WTC11 (cell line): ENCODE measurements at regions not wholly inside any gene's neighbourhood (a gene's known extent, or its start where the extent isn't known, plus 50 kb on each side); places are given as distances from the start of the nearest gene placed in this dataset.

Experiments
- ATAC-seq: fragments of 200-7000 bp; cut with Tn5 transposase; 2 replicates; pipeline ENCODE4 v1.10.0; 2021; ENCODE audit warnings: mild to moderate bottlenecking, moderate library complexity
- CTCF ChIA-PET: fragments of 300-600 bp; sonication (Branson Sonifier 250); formaldehyde crosslinking; loops from one replicate; lab custom pipeline; 2021; ENCODE audit warnings: antibody characterized with exemption; lab: Charles Lee
- POLR2A ChIA-PET: fragments of 350-600 bp; sonication (Branson Sonifier 250); formaldehyde crosslinking; loops from one replicate; lab custom pipeline; 2021; ENCODE audit warnings: antibody characterized with exemption; lab: Charles Lee
- DNase-seq: peaks from one replicate; pipeline ENCODE4 v3.0.0; 2021; ENCODE audit warnings: low spot score
- H3K27ac Mint-ChIP-seq: 2 replicates; pipeline ENCODE4 v1.8.0; 2021; ENCODE audit warnings: mixed read lengths
- H3K27me3 Mint-ChIP-seq: 2 replicates; pipeline ENCODE4 v1.8.0; 2021; ENCODE audit warnings: low read depth, mild to moderate bottlenecking, moderate library complexity, mixed read lengths
- H3K36me3 Mint-ChIP-seq: 2 replicates; pipeline ENCODE4 v1.8.0; 2021; ENCODE audit warnings: mixed read lengths
- H3K4me1 Mint-ChIP-seq: 2 replicates; pipeline ENCODE4 v1.8.0; 2022; ENCODE audit warnings: mixed read lengths
- H3K4me3 Mint-ChIP-seq: 2 replicates; pipeline ENCODE4 v1.8.0; 2021; ENCODE audit warnings: mild to moderate bottlenecking, moderate library complexity, mixed read lengths
- H3K9me3 Mint-ChIP-seq: 2 replicates; pipeline ENCODE4 v1.8.0; 2021; ENCODE audit warnings: mixed read lengths
- ARID4B ChIP-seq: sonication (generic); formaldehyde crosslinking; IDR thresholded peaks from 2 replicates; pipeline ENCODE4 v1.8.0; 2023; ENCODE audit warnings: missing genetic modification reagents, mild to moderate bottlenecking, borderline replicate concordance
- ATF2 ChIP-seq: sonication (generic); formaldehyde crosslinking; IDR thresholded peaks from 2 replicates; pipeline ENCODE4 v1.8.1; 2022; ENCODE audit warnings: low read depth, missing genetic modification reagents, borderline replicate concordance
- ATF6 ChIP-seq: sonication (generic); formaldehyde crosslinking; IDR thresholded peaks from 2 replicates; pipeline ENCODE4 v1.8.1; 2023; ENCODE audit warnings: mild to moderate bottlenecking, missing genetic modification reagents
- CREM ChIP-seq: sonication (generic); formaldehyde crosslinking; IDR thresholded peaks from 2 replicates; pipeline ENCODE4 v1.8.1; 2022; ENCODE audit warnings: mild to moderate bottlenecking, missing genetic modification reagents, moderate library complexity
- E2F1 ChIP-seq: sonication (generic); formaldehyde crosslinking; IDR thresholded peaks from 2 replicates; pipeline ENCODE4 v1.8.0; 2022; ENCODE audit warnings: mild to moderate bottlenecking, missing genetic modification reagents
- ELF4 ChIP-seq: sonication (generic); formaldehyde crosslinking; IDR thresholded peaks from 2 replicates; pipeline ENCODE4 v1.8.1; 2022; ENCODE audit warnings: low read depth, mild to moderate bottlenecking, moderate library complexity, missing genetic modification reagents
- EMX1 ChIP-seq: fragments of 250-450 bp; sonication (Bioruptor Pico); IDR thresholded peaks from 2 replicates; pipeline ENCODE4 v1.8.0; 2021; ENCODE audit warnings: mild to moderate bottlenecking
- ETV6 ChIP-seq: sonication (generic); formaldehyde crosslinking; IDR thresholded peaks from 2 replicates; pipeline ENCODE4 v1.8.1; 2022; ENCODE audit warnings: mild to moderate bottlenecking, missing genetic modification reagents
- FOXP1 ChIP-seq: sonication (generic); formaldehyde crosslinking; IDR thresholded peaks from 2 replicates; pipeline ENCODE4 v1.8.0; 2022; ENCODE audit warnings: missing genetic modification reagents, mild to moderate bottlenecking, moderate library complexity, borderline replicate concordance
- MXD4 ChIP-seq: fragments of 250-450 bp; sonication (Bioruptor Pico); IDR thresholded peaks from 2 replicates; pipeline ENCODE4 v1.8.0; 2021; ENCODE audit warnings: mild to moderate bottlenecking, moderate library complexity, borderline replicate concordance
- SMAD3 ChIP-seq: sonication (generic); formaldehyde crosslinking; IDR thresholded peaks from 2 replicates; pipeline ENCODE4 v1.8.0; 2022; ENCODE audit warnings: missing genetic modification reagents, mild to moderate bottlenecking, borderline replicate concordance
- SOX15 ChIP-seq: fragments of 250-450 bp; sonication (Bioruptor Pico); IDR thresholded peaks from 2 replicates; pipeline ENCODE4 v1.9.0; 2021; ENCODE audit warnings: mild to moderate bottlenecking
- TEAD1 ChIP-seq: sonication (generic); formaldehyde crosslinking; IDR thresholded peaks from 2 replicates; pipeline ENCODE4 v1.8.0; 2022; ENCODE audit warnings: mild to moderate bottlenecking, missing genetic modification reagents
- ZBTB21 ChIP-seq: sonication (generic); formaldehyde crosslinking; IDR thresholded peaks from 2 replicates; pipeline ENCODE4 v1.8.1; 2023; ENCODE audit warnings: mild to moderate bottlenecking, missing genetic modification reagents, borderline replicate concordance
- ZNF219 ChIP-seq: sonication (generic); formaldehyde crosslinking; IDR thresholded peaks from 2 replicates; pipeline ENCODE4 v1.8.0; 2023; ENCODE audit warnings: missing genetic modification reagents, mild to moderate bottlenecking, borderline replicate concordance
- ZNF232 ChIP-seq: sonication (generic); formaldehyde crosslinking; IDR thresholded peaks from 2 replicates; pipeline ENCODE4 v1.8.0; 2022; ENCODE audit warnings: mild to moderate bottlenecking, missing genetic modification reagents
- ZNF423 ChIP-seq: fragments of 250-450 bp; sonication (Bioruptor Pico); IDR thresholded peaks from 2 replicates; pipeline ENCODE4 v2.1.2; 2022; ENCODE audit warnings: mild to moderate bottlenecking, moderate library complexity
- ZNF671 ChIP-seq: fragments of 250-450 bp; sonication (Bioruptor Pico); IDR thresholded peaks from 2 replicates; pipeline ENCODE4 v1.8.0; 2021; ENCODE audit warnings: mild to moderate bottlenecking
- TF ChIP-seq, protein P1 (sequence below): sonication (generic); formaldehyde crosslinking; IDR thresholded peaks from 2 replicates; pipeline ENCODE4 v1.8.1; 2023; ENCODE audit warnings: mild to moderate bottlenecking, missing genetic modification reagents

GRCh38 chr5:3944930-3945329 lies 349.3 kb downstream of the IRX1 start:
- ChIA-PET CTCF (no interaction called here), POLR2A (interaction anchor here (0.7 kb wide), 1 partner anchor 103 kb away, joined by 3 read pairs; no protein-coding TSS in a partner anchor)
- Mint-ChIP-seq H3K9me3 (peaks cover 16% of the 10 kb centered on the region), H3K4me3 (no peak overlapping the region), H3K27me3 (no peaks in the 10 kb centered on the region), H3K4me1 (0 out of 2 replicates have a peak, but pooled peaks cover 3% of the 10 kb centered on the region), H3K36me3 (no peaks in the 10 kb centered on the region), H3K27ac (no peak overlapping the region)
- no peak for DNase-seq
- no peak for ATAC-seq
- no peak for TF ChIP-seq MXD4 (CRISPR knock-in tag)
- TF ChIP-seq ZNF423 (CRISPR knock-in tag), result no peak
- no peak for TF ChIP-seq ATF6 (CRISPR knock-in tag)
- TF ChIP-seq ZNF232 (CRISPR knock-in tag), result no peak
- TF ChIP-seq ARID4B (CRISPR knock-in tag), result no peak

GRCh38 chr5:3948838-3949237 lies 353.2 kb downstream of the IRX1 start:
- H3K4me3 Mint-ChIP-seq, result no peak overlapping the region
- CTCF ChIA-PET, result no interaction called here
- H3K27me3 Mint-ChIP-seq, result no peaks in the 10 kb centered on the region
- ATAC-seq (no peak), DNase-seq (no peak)
- TF ChIP-seq EMX1 (CRISPR knock-in tag) (no peak), ETV6 (CRISPR knock-in tag) (no peak), E2F1 (CRISPR knock-in tag) (no peak), SOX15 (CRISPR knock-in tag) (no peak), ZNF219 (CRISPR knock-in tag) (no peak), SMAD3 (CRISPR knock-in tag) (no peak), CREM (CRISPR knock-in tag) (no peak), FOXP1 (no peak), ATF2 (CRISPR knock-in tag) (no peak), ELF4 (CRISPR knock-in tag) (no peak), ZBTB21 (CRISPR knock-in tag) (no peak), TEAD1 (no peak), ZNF671 (CRISPR knock-in tag) (no peak)
- TF ChIP-seq, protein P1, sequence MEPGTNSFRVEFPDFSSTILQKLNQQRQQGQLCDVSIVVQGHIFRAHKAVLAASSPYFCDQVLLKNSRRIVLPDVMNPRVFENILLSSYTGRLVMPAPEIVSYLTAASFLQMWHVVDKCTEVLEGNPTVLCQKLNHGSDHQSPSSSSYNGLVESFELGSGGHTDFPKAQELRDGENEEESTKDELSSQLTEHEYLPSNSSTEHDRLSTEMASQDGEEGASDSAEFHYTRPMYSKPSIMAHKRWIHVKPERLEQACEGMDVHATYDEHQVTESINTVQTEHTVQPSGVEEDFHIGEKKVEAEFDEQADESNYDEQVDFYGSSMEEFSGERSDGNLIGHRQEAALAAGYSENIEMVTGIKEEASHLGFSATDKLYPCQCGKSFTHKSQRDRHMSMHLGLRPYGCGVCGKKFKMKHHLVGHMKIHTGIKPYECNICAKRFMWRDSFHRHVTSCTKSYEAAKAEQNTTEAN, result no peak
- 0 out of 2 replicates have a peak, but pooled peaks cover 3% of the 10 kb centered on the region for H3K4me1 Mint-ChIP-seq
- POLR2A ChIA-PET, result no interaction called here
- H3K27ac Mint-ChIP-seq, result no peak overlapping the region
- 0 out of 2 replicates have a peak, but pooled peaks cover 4% of the 10 kb centered on the region for H3K36me3 Mint-ChIP-seq
- peaks cover 37% of the 10 kb centered on the region for H3K9me3 Mint-ChIP-seq
